Neural progenitor cell (in vitro differentiated cells): ENCODE measurements at regions not wholly inside any gene's neighbourhood (a gene's known extent, or its start where the extent isn't known, plus 50 kb on each side); places are given as distances from the start of the nearest gene placed in this dataset.
A peak's percentile ranks its signal among the peaks of the same experiment; 100 is the strongest.

Experiments used
- DNase-seq: peaks from one replicate; pipeline ENCODE4 v3.0.0-alpha.2; 2016; ENCODE audit warnings: low spot score
- H2AFZ ChIP-seq: fragments of 200-600 bp; sonication (generic); replicated peaks from 2 replicates; pipeline ENCODE4 v1.6.1; 2016; ENCODE audit warnings: antibody characterized with exemption
- H3F3A ChIP-seq: fragments of 200-600 bp; sonication (generic); 2 replicates; pipeline ENCODE4 v1.6.1; 2016; ENCODE audit warnings: antibody characterized with exemption, low read depth
- H3K27ac ChIP-seq: fragments of 200-600 bp; sonication (generic); 2 replicates; pipeline ENCODE4 v1.5.1; 2016; ENCODE audit warnings: mild to moderate bottlenecking
- H3K27me3 ChIP-seq: fragments of 200-600 bp; sonication (generic); 2 replicates; pipeline ENCODE4 v1.6.1; 2016; ENCODE audit warnings: mild to moderate bottlenecking, moderate library complexity
- H3K36me3 ChIP-seq: fragments of 200-600 bp; sonication (generic); 2 replicates; pipeline ENCODE4 v1.5.1; 2016
- H3K4me1 ChIP-seq: fragments of 200-600 bp; sonication (generic); 2 replicates; pipeline ENCODE4 v1.6.1; 2016; ENCODE audit warnings: mixed run types
- H3K4me2 ChIP-seq: fragments of 200-600 bp; sonication (generic); 2 replicates; pipeline ENCODE4 v1.6.1; 2016
- H3K4me3 ChIP-seq: fragments of 200-600 bp; sonication (generic); 2 replicates; pipeline ENCODE4 v1.5.1; 2016
- H3K79me2 ChIP-seq: fragments of 200-600 bp; sonication (generic); 2 replicates; pipeline ENCODE4 v1.6.1; 2016; ENCODE audit warnings: low read depth
- H3K9ac ChIP-seq: fragments of 200-600 bp; sonication (generic); 2 replicates; pipeline ENCODE4 v1.6.1; 2016
- H3K9me3 ChIP-seq: fragments of 200-600 bp; sonication (generic); 2 replicates; pipeline ENCODE4 v1.5.1; 2016; ENCODE audit warnings: low read depth
- H4K20me1 ChIP-seq: fragments of 200-600 bp; sonication (generic); 2 replicates; pipeline ENCODE4 v1.6.1; 2016; ENCODE audit warnings: low read depth
- H3K27ac Mint-ChIP-seq: 3 replicates; pipeline ENCODE4 v1.8.0; 2021; ENCODE audit warnings: mixed read lengths
- H3K27me3 Mint-ChIP-seq: 2 replicates; pipeline ENCODE4 v1.8.0; 2022; ENCODE audit warnings: low read depth, mild to moderate bottlenecking, inconsistent platforms, moderate library complexity, mixed read lengths; ENCODE audit not compliant: insufficient read depth
- H3K36me3 Mint-ChIP-seq: 3 replicates; pipeline ENCODE4 v1.8.0; 2021; ENCODE audit warnings: mixed read lengths
- H3K4me1 Mint-ChIP-seq: 3 replicates; pipeline ENCODE4 v1.8.0; 2021; ENCODE audit warnings: mixed read lengths
- H3K4me3 Mint-ChIP-seq: 3 replicates; pipeline ENCODE4 v1.8.0; 2021; ENCODE audit warnings: mild to moderate bottlenecking, moderate library complexity, mixed read lengths
- H3K9me3 Mint-ChIP-seq: 3 replicates; pipeline ENCODE4 v1.8.0; 2020; ENCODE audit warnings: mixed read lengths
- CTCF ChIP-seq: fragments of 200-600 bp; sonication (generic); IDR thresholded peaks from 2 replicates; pipeline ENCODE4 v1.5.1; 2017; ENCODE audit warnings: antibody characterized with exemption, mild to moderate bottlenecking
- EZH2 ChIP-seq: fragments of 200-600 bp; sonication (generic); IDR thresholded peaks from 2 replicates; pipeline ENCODE4 v1.6.1; 2017; ENCODE audit warnings: antibody characterized with exemption, mild to moderate bottlenecking, moderate library complexity
- EZH2phosphoT487 ChIP-seq: fragments of 200-600 bp; sonication (generic); IDR thresholded peaks from 2 replicates; pipeline ENCODE4 v1.6.1; 2017; ENCODE audit warnings: antibody characterized with exemption

- H3K27ac ChIP-seq = no peak overlapping the region
- H3K27ac Mint-ChIP-seq = no peak overlapping the region
- H3K9me3 Mint-ChIP-seq = peaks cover 3% of the 10 kb centered on the region
These were observed 178.3 kb downstream of the CYB561 start for GRCh38 chr17:63267846-63268245.

DNA sequence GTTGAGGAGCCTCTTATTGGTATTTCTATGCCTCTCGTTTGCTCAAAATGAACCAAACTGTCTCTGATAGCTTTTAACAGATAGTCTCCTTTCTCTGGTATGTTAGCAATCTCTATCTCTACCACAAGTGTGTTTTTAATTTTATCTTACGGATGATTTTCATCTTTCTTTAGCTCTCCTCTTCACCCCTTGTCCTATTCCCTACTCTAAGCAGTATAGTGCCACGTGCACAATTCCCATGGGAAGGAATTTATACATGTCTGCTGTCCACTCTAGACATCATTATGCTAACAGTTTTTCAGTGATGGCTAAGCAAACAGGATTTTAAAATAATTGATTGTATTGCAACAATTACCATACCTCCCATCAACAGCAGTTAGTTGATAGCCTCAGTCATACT is 177.3 kb downstream of the CYB561 start:
- H3K9ac ChIP-seq = no peak overlapping the region
- H3K4me1 Mint-ChIP-seq = no peaks in the 10 kb centered on the region

More at GRCh38 chr17:63267846-63268245, 178.3 kb downstream of the CYB561 start:
- Histone ChIP-seq H3K4me3 (no peak overlapping the region), H3K79me2 (no peaks in the 10 kb centered on the region), H3K36me3 (no peaks in the 10 kb centered on the region), H3F3A (no peaks in the 10 kb centered on the region), H4K20me1 (no peaks in the 10 kb centered on the region), H3K9me3 (no peaks in the 10 kb centered on the region), H2AFZ (no peak overlapping the region), H3K4me1 (no peaks in the 10 kb centered on the region), H3K4me2 (no peak overlapping the region), H3K27me3 (no peaks in the 10 kb centered on the region), H3K9ac (no peak overlapping the region)
- TF ChIP-seq CTCF = no peak
- TF ChIP-seq EZH2 = no peak
- TF ChIP-seq EZH2phosphoT487 = no peak
- Mint-ChIP-seq H3K4me1 (no peaks in the 10 kb centered on the region), H3K27me3 (no peaks in the 10 kb centered on the region), H3K36me3 (peaks cover 25% of the 10 kb centered on the region), H3K4me3 (no peak overlapping the region)
- DNase-seq = no peak

GRCh38 chr17:63270610-63271009 is 175.5 kb downstream of the CYB561 start:
- peaks cover 27% of the 10 kb centered on the region for H3K36me3 Mint-ChIP-seq
- H3K27me3 ChIP-seq = no peaks in the 10 kb centered on the region
- peak overlapping the region; percentile 74 for H3K27ac Mint-ChIP-seq
- no peaks in the 10 kb centered on the region for H4K20me1 ChIP-seq
- H3K4me3 ChIP-seq = no peak overlapping the region
- H3K4me2 ChIP-seq = no peak overlapping the region
- no peaks in the 10 kb centered on the region for H3K79me2 ChIP-seq
- no peak overlapping the region for H3K27ac ChIP-seq
- H3K4me3 Mint-ChIP-seq = no peak overlapping the region
- peaks cover 5% of the 10 kb centered on the region for H3K4me1 ChIP-seq
- no peaks in the 10 kb centered on the region for H3K4me1 Mint-ChIP-seq
- peaks cover 2% of the 10 kb centered on the region for H3F3A ChIP-seq
- no peaks in the 10 kb centered on the region for H3K36me3 ChIP-seq
- no peak for DNase-seq
- H3K9me3 Mint-ChIP-seq = peaks cover 3% of the 10 kb centered on the region
- TF ChIP-seq EZH2 (no peak), EZH2phosphoT487 (no peak), CTCF (no peak)
- H2AFZ ChIP-seq = no peak overlapping the region
- no peaks in the 10 kb centered on the region for H3K9me3 ChIP-seq
- H3K27me3 Mint-ChIP-seq = no peaks in the 10 kb centered on the region
- H3K9ac ChIP-seq = no peak overlapping the region

More for the DNA sequence above, 177.3 kb downstream of the CYB561 start:
- no peak overlapping the region for H3K27ac Mint-ChIP-seq
- peaks cover 25% of the 10 kb centered on the region for H3K36me3 Mint-ChIP-seq
- H3K36me3 ChIP-seq = no peaks in the 10 kb centered on the region
- H3F3A ChIP-seq = peaks cover 2% of the 10 kb centered on the region
- peaks cover 3% of the 10 kb centered on the region for H3K9me3 Mint-ChIP-seq
- no peaks in the 10 kb centered on the region for H4K20me1 ChIP-seq
- H3K27me3 ChIP-seq = no peaks in the 10 kb centered on the region
- no peak overlapping the region for H3K4me3 Mint-ChIP-seq
- DNase-seq = no peak
- no peaks in the 10 kb centered on the region for H3K9me3 ChIP-seq
- H2AFZ ChIP-seq = no peak overlapping the region
- no peak overlapping the region for H3K4me2 ChIP-seq
- H3K27ac ChIP-seq = no peak overlapping the region
- no peaks in the 10 kb centered on the region for H3K79me2 ChIP-seq
- TF ChIP-seq CTCF (no peak), EZH2phosphoT487 (no peak), EZH2 (no peak)
- H3K4me1 ChIP-seq = peaks cover 5% of the 10 kb centered on the region
- H3K4me3 ChIP-seq = no peak overlapping the region
- H3K27me3 Mint-ChIP-seq = no peaks in the 10 kb centered on the region
